Adipocyte (in vitro differentiated cells): ENCODE measurements at regions not wholly inside any gene's neighbourhood (a gene's known extent, or its start where the extent isn't known, plus 50 kb on each side); places are given as distances from the start of the nearest gene placed in this dataset.

Source experiments
- DNase-seq: peaks from one replicate; pipeline ENCODE4 v3.0.0-alpha.2; 2015; ENCODE audit warnings: low read depth
- H3K27me3 ChIP-seq: replicated peaks from 2 replicates; pipeline ENCODE4 v1.7.0; 2013; ENCODE audit warnings: mild to moderate bottlenecking, low read length, moderate library complexity; ENCODE audit not compliant: control insufficient read depth, insufficient read depth
- H3K36me3 ChIP-seq: 2 replicates; pipeline ENCODE4 v1.7.0; 2013; ENCODE audit warnings: low read length, mild to moderate bottlenecking, moderate library complexity; ENCODE audit not compliant: control insufficient read depth, insufficient read depth, severe bottlenecking
- H3K4me1 ChIP-seq: 2 replicates; pipeline ENCODE4 v1.7.0; 2013; ENCODE audit warnings: mild to moderate bottlenecking, low read length, moderate library complexity; ENCODE audit not compliant: control insufficient read depth, insufficient read depth
- H3K4me3 ChIP-seq: 2 replicates; pipeline ENCODE4 v1.7.0; 2013; ENCODE audit warnings: mild to moderate bottlenecking, low read length, moderate library complexity
- H3K9ac ChIP-seq: 2 replicates; pipeline ENCODE4 v1.7.0; 2013; ENCODE audit warnings: mild to moderate bottlenecking, low read length, moderate library complexity
- H3K9me3 ChIP-seq: 2 replicates; pipeline ENCODE4 v1.7.0; 2013; ENCODE audit warnings: mild to moderate bottlenecking, low read length, moderate library complexity; ENCODE audit not compliant: control insufficient read depth

- DNase-seq, result peak; percentile 76
- H3K9ac ChIP-seq, result no peak overlapping the region
- H3K36me3 ChIP-seq, result no peaks in the 10 kb centered on the region
- no peaks in the 10 kb centered on the region for H3K27me3 ChIP-seq
- H3K4me1 ChIP-seq, result no peaks in the 10 kb centered on the region
- H3K4me3 ChIP-seq, result no peak overlapping the region
- H3K9me3 ChIP-seq, result no peaks in the 10 kb centered on the region
Measured at GRCh38 chr4:124278477-124278876, 434.1 kb downstream of the ANKRD50 start.

- Histone ChIP-seq H3K27me3 (no peaks in the 10 kb centered on the region), H3K36me3 (no peaks in the 10 kb centered on the region), H3K9me3 (no peaks in the 10 kb centered on the region), H3K4me3 (no peak overlapping the region), H3K9ac (no peak overlapping the region), H3K4me1 (no peaks in the 10 kb centered on the region)
- DNase-seq, result no peak
Measured at GRCh38 chr4:124279741-124280140, 432.8 kb downstream of the ANKRD50 start.

GRCh38 chr4:124282301-124282898 lies 430.1 kb downstream of the ANKRD50 start:
- no peaks in the 10 kb centered on the region for H3K36me3 ChIP-seq
- no peaks in the 10 kb centered on the region for H3K27me3 ChIP-seq
- no peak overlapping the region for H3K9ac ChIP-seq
- DNase-seq, result no peak
- H3K9me3 ChIP-seq, result no peaks in the 10 kb centered on the region
- H3K4me1 ChIP-seq, result no peaks in the 10 kb centered on the region
- H3K4me3 ChIP-seq, result no peak overlapping the region

- Histone ChIP-seq H3K4me3 (no peak overlapping the region), H3K27me3 (no peaks in the 10 kb centered on the region), H3K9me3 (no peaks in the 10 kb centered on the region), H3K4me1 (no peaks in the 10 kb centered on the region), H3K36me3 (no peaks in the 10 kb centered on the region), H3K9ac (no peak overlapping the region)
- DNase-seq, result peak; percentile 20
Measured at GRCh38 chr4:124288706-124289486, 423.6 kb downstream of the ANKRD50 start.

- no peak for DNase-seq
- H3K4me3 ChIP-seq, result no peak overlapping the region
- no peaks in the 10 kb centered on the region for H3K27me3 ChIP-seq
- H3K9ac ChIP-seq, result no peak overlapping the region
- H3K4me1 ChIP-seq, result no peaks in the 10 kb centered on the region
- no peaks in the 10 kb centered on the region for H3K9me3 ChIP-seq
- no peaks in the 10 kb centered on the region for H3K36me3 ChIP-seq
Measured at GRCh38 chr4:124290678-124291077, 421.9 kb downstream of the ANKRD50 start.

- Histone ChIP-seq H3K9ac (no peak overlapping the region), H3K36me3 (no peaks in the 10 kb centered on the region), H3K4me1 (no peaks in the 10 kb centered on the region), H3K27me3 (no peaks in the 10 kb centered on the region), H3K4me3 (no peak overlapping the region), H3K9me3 (no peaks in the 10 kb centered on the region)
- DNase-seq, result no peak
Measured at GRCh38 chr4:124295413-124295812, 417.1 kb downstream of the ANKRD50 start.

- H3K4me3 ChIP-seq, result no peak overlapping the region
- no peaks in the 10 kb centered on the region for H3K4me1 ChIP-seq
- H3K36me3 ChIP-seq, result no peaks in the 10 kb centered on the region
- no peaks in the 10 kb centered on the region for H3K9me3 ChIP-seq
- H3K27me3 ChIP-seq, result no peaks in the 10 kb centered on the region
- DNase-seq, result no peak
- no peak overlapping the region for H3K9ac ChIP-seq
Measured at GRCh38 chr4:124304941-124305340, 407.6 kb downstream of the ANKRD50 start.

- H3K27me3 ChIP-seq, result no peaks in the 10 kb centered on the region
- H3K9ac ChIP-seq, result no peak overlapping the region
- H3K9me3 ChIP-seq, result peaks cover 2% of the 10 kb centered on the region
- H3K4me1 ChIP-seq, result no peaks in the 10 kb centered on the region
- H3K36me3 ChIP-seq, result no peaks in the 10 kb centered on the region
- DNase-seq, result no peak
- H3K4me3 ChIP-seq, result no peak overlapping the region
Measured at GRCh38 chr4:124306352-124306751, 406.2 kb downstream of the ANKRD50 start.

- no peak overlapping the region for H3K4me3 ChIP-seq
- H3K9ac ChIP-seq, result no peak overlapping the region
- no peaks in the 10 kb centered on the region for H3K4me1 ChIP-seq
- no peaks in the 10 kb centered on the region for H3K27me3 ChIP-seq
- H3K9me3 ChIP-seq, result peaks cover 4% of the 10 kb centered on the region
- no peak for DNase-seq
- H3K36me3 ChIP-seq, result no peaks in the 10 kb centered on the region
Measured at GRCh38 chr4:124307143-124307542, 405.4 kb downstream of the ANKRD50 start.

GRCh38 chr4:124318292-124318691 lies 394.2 kb downstream of the ANKRD50 start:
- DNase-seq, result no peak
- Histone ChIP-seq H3K4me1 (peaks cover 23% of the 10 kb centered on the region), H3K9ac (no peak overlapping the region), H3K27me3 (no peaks in the 10 kb centered on the region), H3K36me3 (no peaks in the 10 kb centered on the region), H3K9me3 (no peaks in the 10 kb centered on the region), H3K4me3 (no peak overlapping the region)

- peak; percentile 38 for DNase-seq
- H3K36me3 ChIP-seq, result no peaks in the 10 kb centered on the region
- H3K4me1 ChIP-seq, result peaks cover 11% of the 10 kb centered on the region
- no peaks in the 10 kb centered on the region for H3K9me3 ChIP-seq
- no peak overlapping the region for H3K4me3 ChIP-seq
- H3K9ac ChIP-seq, result peak overlapping the region; percentile 10
- H3K27me3 ChIP-seq, result no peaks in the 10 kb centered on the region
Measured at GRCh38 chr4:124321364-124321763, 391.2 kb downstream of the ANKRD50 start.
